Hepatocyte (in vitro differentiated cells): ENCODE measurements at regions not wholly inside any gene's neighbourhood (a gene's known extent, or its start where the extent isn't known, plus 50 kb on each side); places are given as distances from the start of the nearest gene placed in this dataset.

Experiments
- DNase-seq: peaks from one replicate; pipeline ENCODE4 v3.0.0-alpha.2; 2016; ENCODE audit warnings: low spot score
- H2AFZ ChIP-seq: fragments of 200-600 bp; sonication (generic); 2 replicates; pipeline ENCODE4 v1.6.0; 2016; ENCODE audit warnings: antibody characterized with exemption, mild to moderate bottlenecking
- H3K27ac ChIP-seq: fragments of 200-600 bp; sonication (generic); 2 replicates; pipeline ENCODE4 v1.5.1; 2016; ENCODE audit warnings: mild to moderate bottlenecking
- H3K27me3 ChIP-seq: fragments of 200-600 bp; sonication (generic); 2 replicates; pipeline ENCODE4 v1.6.1; 2016
- H3K36me3 ChIP-seq: fragments of 200-600 bp; sonication (generic); replicated peaks from 2 replicates; pipeline ENCODE4 v1.5.1; 2016; ENCODE audit warnings: low read depth; ENCODE audit not compliant: insufficient read depth
- H3K4me1 ChIP-seq: fragments of 200-600 bp; sonication (generic); 2 replicates; pipeline ENCODE4 v1.5.1; 2016; ENCODE audit warnings: mild to moderate bottlenecking, moderate library complexity; ENCODE audit not compliant: insufficient read depth
- H3K4me2 ChIP-seq: fragments of 200-600 bp; sonication (generic); 2 replicates; pipeline ENCODE4 v1.6.0; 2016
- H3K4me3 ChIP-seq: fragments of 200-600 bp; sonication (generic); 2 replicates; pipeline ENCODE4 v1.5.1; 2016; ENCODE audit warnings: mild to moderate bottlenecking
- H3K79me2 ChIP-seq: fragments of 200-600 bp; sonication (generic); 2 replicates; pipeline ENCODE4 v1.6.0; 2017; ENCODE audit warnings: mild to moderate bottlenecking
- H3K9me2 ChIP-seq: fragments of 200-600 bp; sonication (generic); replicated peaks from 2 replicates; pipeline ENCODE4 v1.6.0; 2017; ENCODE audit warnings: mild to moderate bottlenecking; ENCODE audit not compliant: insufficient read depth
- H3K9me3 ChIP-seq: fragments of 200-600 bp; sonication (generic); 2 replicates; pipeline ENCODE4 v1.5.1; 2016; ENCODE audit warnings: low read depth, mild to moderate bottlenecking
- H4K20me1 ChIP-seq: fragments of 200-600 bp; sonication (generic); 2 replicates; pipeline ENCODE4 v1.6.0; 2016; ENCODE audit warnings: mild to moderate bottlenecking; ENCODE audit not compliant: insufficient read depth, poor library complexity, severe bottlenecking
- EZH2 ChIP-seq: fragments of 200-600 bp; sonication (generic); IDR thresholded peaks from 2 replicates; pipeline ENCODE4 v1.6.1; 2016; ENCODE audit warnings: antibody characterized with exemption, mild to moderate bottlenecking, borderline replicate concordance
- EZH2phosphoT487 ChIP-seq: fragments of 200-600 bp; sonication (generic); IDR thresholded peaks from one replicate; pipeline ENCODE4 v1.6.1; 2018; ENCODE audit warnings: antibody characterized with exemption, mild to moderate bottlenecking, low read depth, moderate library complexity; ENCODE audit not compliant: unreplicated experiment, severe bottlenecking
- WGBS: methylation state at CpG from one replicate; pipeline ENCODE4 v1.1.6; 2016; ENCODE audit warnings: low lambda C conversion rate; ENCODE audit errors: missing lambda C conversion rate; 5-methylcytosine and 5-hydroxymethylcytosine counted together
- TF ChIP-seq, protein P1 (sequence below): fragments of 200-600 bp; sonication (generic); IDR thresholded peaks from 2 replicates; pipeline ENCODE4 v1.5.1; 2016; ENCODE audit warnings: antibody characterized with exemption, mild to moderate bottlenecking; ENCODE audit not compliant: poor library complexity

- Histone ChIP-seq H3K36me3 (no peaks in the 10 kb centered on the region), H3K9me2 (no peaks in the 10 kb centered on the region), H3K27me3 (no peaks in the 10 kb centered on the region), H3K4me3 (no peak overlapping the region), H4K20me1 (no peaks in the 10 kb centered on the region), H3K4me1 (peaks cover 3% of the 10 kb centered on the region), H3K79me2 (no peaks in the 10 kb centered on the region), H3K9me3 (no peaks in the 10 kb centered on the region), H3K27ac (peak overlapping the region; percentile 58), H3K4me2 (no peak overlapping the region), H2AFZ (no peak overlapping the region)
- DNase-seq = no peak
- TF ChIP-seq, protein P1, sequence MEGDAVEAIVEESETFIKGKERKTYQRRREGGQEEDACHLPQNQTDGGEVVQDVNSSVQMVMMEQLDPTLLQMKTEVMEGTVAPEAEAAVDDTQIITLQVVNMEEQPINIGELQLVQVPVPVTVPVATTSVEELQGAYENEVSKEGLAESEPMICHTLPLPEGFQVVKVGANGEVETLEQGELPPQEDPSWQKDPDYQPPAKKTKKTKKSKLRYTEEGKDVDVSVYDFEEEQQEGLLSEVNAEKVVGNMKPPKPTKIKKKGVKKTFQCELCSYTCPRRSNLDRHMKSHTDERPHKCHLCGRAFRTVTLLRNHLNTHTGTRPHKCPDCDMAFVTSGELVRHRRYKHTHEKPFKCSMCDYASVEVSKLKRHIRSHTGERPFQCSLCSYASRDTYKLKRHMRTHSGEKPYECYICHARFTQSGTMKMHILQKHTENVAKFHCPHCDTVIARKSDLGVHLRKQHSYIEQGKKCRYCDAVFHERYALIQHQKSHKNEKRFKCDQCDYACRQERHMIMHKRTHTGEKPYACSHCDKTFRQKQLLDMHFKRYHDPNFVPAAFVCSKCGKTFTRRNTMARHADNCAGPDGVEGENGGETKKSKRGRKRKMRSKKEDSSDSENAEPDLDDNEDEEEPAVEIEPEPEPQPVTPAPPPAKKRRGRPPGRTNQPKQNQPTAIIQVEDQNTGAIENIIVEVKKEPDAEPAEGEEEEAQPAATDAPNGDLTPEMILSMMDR = no peak
- no peak for TF ChIP-seq EZH2phosphoT487
- TF ChIP-seq EZH2 = no peak
- 42% methylated on average over 2 of the region's 2 CpGs for WGBS
These were observed 65.1 kb upstream of the DNAH5 start for GRCh38 chr5:14009575-14009974.

- H3K27ac ChIP-seq = peak overlapping the region; percentile 58
- DNase-seq = peak; percentile 51
- H3K4me2 ChIP-seq = peak overlapping the region; percentile 41
- WGBS = 42% methylated on average over 8 of the region's 8 CpGs
- peaks cover 3% of the 10 kb centered on the region for H3K4me1 ChIP-seq
- H2AFZ ChIP-seq = no peak overlapping the region
- no peaks in the 10 kb centered on the region for H3K36me3 ChIP-seq
- H3K79me2 ChIP-seq = no peaks in the 10 kb centered on the region
- TF ChIP-seq, protein P1 = no peak
- H3K9me2 ChIP-seq = no peaks in the 10 kb centered on the region
- H3K27me3 ChIP-seq = no peaks in the 10 kb centered on the region
- H3K9me3 ChIP-seq = no peaks in the 10 kb centered on the region
- no peak overlapping the region for H3K4me3 ChIP-seq
- H4K20me1 ChIP-seq = no peaks in the 10 kb centered on the region
These were observed 64.4 kb upstream of the DNAH5 start for GRCh38 chr5:14008819-14009311.

DNA sequence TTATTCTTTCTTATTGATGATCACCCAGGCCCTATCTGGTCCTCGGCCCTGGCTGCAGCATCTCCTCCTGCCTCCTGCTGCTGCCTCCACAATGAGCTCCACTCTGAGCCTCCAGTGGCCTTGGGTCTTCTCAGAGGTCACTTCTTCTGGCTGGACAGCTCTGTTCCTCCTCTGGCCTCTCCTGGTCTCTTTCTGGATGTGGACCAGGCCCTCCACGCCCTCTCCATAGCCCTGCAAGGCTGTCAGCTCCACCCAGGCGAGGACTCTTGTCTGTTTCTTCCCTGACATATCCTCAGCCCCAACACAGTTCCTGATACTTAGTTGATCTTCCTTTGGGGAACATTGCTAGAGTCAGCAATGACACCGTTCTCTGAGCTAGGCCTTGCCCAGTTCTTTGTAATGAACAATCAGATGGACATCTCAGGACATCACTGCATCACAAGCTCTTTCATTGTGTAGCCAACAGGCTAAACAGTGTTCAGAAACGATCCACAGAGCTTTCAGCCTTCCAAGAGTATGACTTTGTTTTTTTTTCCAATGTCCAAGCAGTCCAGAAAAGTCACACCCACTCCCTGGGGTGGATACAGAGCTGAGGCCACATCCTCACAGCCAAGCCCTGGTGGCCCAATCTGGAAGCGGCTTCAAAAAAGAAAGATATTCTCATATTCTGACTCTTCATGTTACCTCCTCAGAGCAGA lies 62.5 kb upstream of the DNAH5 start:
- Histone ChIP-seq H3K27me3 (no peaks in the 10 kb centered on the region), H3K27ac (no peak overlapping the region), H3K36me3 (no peaks in the 10 kb centered on the region), H3K4me3 (no peak overlapping the region), H4K20me1 (no peaks in the 10 kb centered on the region), H3K4me1 (peaks cover 3% of the 10 kb centered on the region), H3K9me2 (no peaks in the 10 kb centered on the region), H2AFZ (no peak overlapping the region), H3K9me3 (no peaks in the 10 kb centered on the region), H3K4me2 (no peak overlapping the region), H3K79me2 (no peaks in the 10 kb centered on the region)
- TF ChIP-seq EZH2phosphoT487 (no peak), EZH2 (no peak)
- TF ChIP-seq, protein P1 = no peak
- no peak for DNase-seq
- WGBS = 94% methylated on average over 6 of the region's 6 CpGs
